GM21390 (cell line): ENCODE measurements at regions not wholly inside any gene's neighbourhood (a gene's known extent, or its start where the extent isn't known, plus 50 kb on each side); places are given as distances from the start of the nearest gene placed in this dataset.

Source experiments
- ATAC-seq: cut with Tn5 transposase; IDR thresholded peaks from one replicate; pipeline ENCODE4 v1.9.1; 2021; ENCODE audit not compliant: unreplicated experiment

- no peak for ATAC-seq
Measured at GRCh38 chr14:97878206-97878605, 1081.0 kb downstream of the VRK1 start.

- ATAC-seq, result no peak
Measured at GRCh38 chr14:97878727-97879126, 1081.5 kb downstream of the VRK1 start.

- ATAC-seq, result no peak
Measured at GRCh38 chr14:97887690-97888089, 1090.5 kb downstream of the VRK1 start.

GRCh38 chr14:97888331-97888730 is 1091.1 kb downstream of the VRK1 start:
- ATAC-seq, result no peak

- no peak for ATAC-seq
Measured at GRCh38 chr14:97891515-97891914, 1094.3 kb downstream of the VRK1 start.

- no peak for ATAC-seq
Measured at GRCh38 chr14:97894552-97894951, 1097.4 kb downstream of the VRK1 start.

GRCh38 chr14:97900196-97900854 is 1103.1 kb downstream of the VRK1 start:
- ATAC-seq, result no peak

GRCh38 chr14:97902630-97903029 is 1105.4 kb downstream of the VRK1 start:
- no peak for ATAC-seq

- ATAC-seq, result no peak
Measured at GRCh38 chr14:97903821-97904220, 1106.6 kb downstream of the VRK1 start.

GRCh38 chr14:97912217-97912616 is 1115.0 kb downstream of the VRK1 start:
- no peak for ATAC-seq

GRCh38 chr14:97916100-97916499 is 1118.9 kb downstream of the VRK1 start:
- ATAC-seq, result no peak

GRCh38 chr14:97916669-97917568 is 1119.7 kb downstream of the VRK1 start:
- ATAC-seq, result no peak

GRCh38 chr14:97920201-97920600 is 1123.0 kb downstream of the VRK1 start:
- ATAC-seq, result no peak

- no peak for ATAC-seq
Measured at GRCh38 chr14:97921296-97921695, 1124.1 kb downstream of the VRK1 start.

- ATAC-seq, result no peak
Measured at GRCh38 chr14:97924922-97925613, 1127.9 kb downstream of the VRK1 start.

- no peak for ATAC-seq
Measured at GRCh38 chr14:97930166-97930565, 1133.0 kb downstream of the VRK1 start.

GRCh38 chr14:97931273-97931672 is 1134.1 kb downstream of the VRK1 start:
- ATAC-seq, result no peak

- no peak for ATAC-seq
Measured at GRCh38 chr14:97942921-97943320, 1145.7 kb downstream of the VRK1 start.

GRCh38 chr14:97943619-97944018 is 1146.4 kb downstream of the VRK1 start:
- no peak for ATAC-seq

GRCh38 chr14:97944380-97944779 is 1147.2 kb downstream of the VRK1 start:
- ATAC-seq, result no peak

GRCh38 chr14:97945631-97946030 is 1148.4 kb downstream of the VRK1 start:
- no peak for ATAC-seq

GRCh38 chr14:97946240-97946639 is 1149.1 kb downstream of the VRK1 start:
- no peak for ATAC-seq
